NCI-H187 (cell line): ENCODE measurements at regions not wholly inside any gene's neighbourhood (a gene's known extent, or its start where the extent isn't known, plus 50 kb on each side); places are given as distances from the start of the nearest gene placed in this dataset.
"Not testable (repeated sequence)": the region's sequence is repeated elsewhere in the genome, so short reads cannot be mapped to it uniquely, and the experiment has no call there.

Experiments
- DNase-seq, 2 experiments: peaks; one replicate each; lab custom pipeline; 2025; lab: John Stamatoyannopoulos, UW

DNA sequence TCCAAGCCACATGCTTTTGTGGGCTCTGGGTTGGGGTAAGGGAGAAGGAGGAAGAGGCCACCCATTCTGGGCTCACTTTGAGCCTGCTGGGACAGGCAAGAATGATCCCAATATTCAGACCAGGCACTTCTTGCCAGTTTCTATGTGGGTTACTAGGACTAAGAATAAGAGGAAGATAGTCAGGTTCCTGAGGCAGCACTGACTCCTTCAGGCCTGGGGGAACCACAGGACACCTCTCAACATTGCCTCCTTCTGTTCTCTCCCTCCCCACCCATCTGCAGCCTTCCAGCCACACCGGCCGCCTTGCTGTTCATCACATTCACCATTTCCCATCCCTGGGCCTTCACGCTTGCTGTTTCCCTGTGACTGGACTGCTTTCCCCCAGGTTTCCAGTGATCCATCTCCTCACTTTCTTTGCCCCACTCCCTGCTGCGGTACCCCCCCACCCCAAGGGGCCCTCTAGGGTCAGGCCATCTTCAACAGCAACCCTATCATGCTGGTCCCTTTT, 69.2 kb upstream of the SIRPA start:
- DNase-seq = no peak

DNA sequence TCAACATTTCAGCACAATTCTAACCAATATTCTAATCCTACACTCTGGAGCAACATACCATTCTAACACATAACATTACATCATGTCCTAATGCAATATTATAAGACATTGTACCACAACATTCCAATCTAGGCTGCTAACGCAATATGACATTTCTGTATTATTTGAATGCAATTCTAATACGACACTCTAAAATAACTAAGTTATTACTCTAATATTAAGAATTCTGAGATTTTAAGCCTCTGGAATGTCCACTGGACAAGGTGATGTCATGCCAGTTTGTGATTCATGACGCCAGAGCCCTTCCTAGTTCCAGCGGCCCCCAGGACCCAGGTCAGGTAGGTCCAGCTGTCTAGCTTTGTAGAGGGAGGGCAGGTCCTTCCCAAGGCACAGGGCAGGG, 69.7 kb upstream of the SIRPA start:
- DNase-seq = no peak

DNA sequence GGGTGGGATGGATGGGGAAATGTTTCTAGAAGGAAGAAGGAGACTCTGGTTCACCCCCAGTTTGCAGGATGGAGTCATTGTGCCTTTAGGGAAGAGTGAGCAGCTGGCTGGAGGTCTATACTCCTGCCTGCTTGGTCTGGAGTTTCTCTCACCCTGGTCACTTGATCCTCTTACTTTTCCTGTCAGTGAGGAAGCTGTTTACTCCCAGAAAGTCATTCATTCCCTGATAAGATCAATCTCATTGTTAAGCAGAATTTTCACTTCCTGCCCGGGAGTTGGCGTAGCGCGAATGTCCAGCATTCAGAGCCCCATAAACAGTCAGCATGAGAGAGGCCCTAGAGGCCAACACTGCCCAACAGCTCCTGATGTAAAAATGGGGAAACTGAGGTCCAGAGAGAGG, 70.4 kb upstream of the SIRPA start:
- DNase-seq = no peak

DNA sequence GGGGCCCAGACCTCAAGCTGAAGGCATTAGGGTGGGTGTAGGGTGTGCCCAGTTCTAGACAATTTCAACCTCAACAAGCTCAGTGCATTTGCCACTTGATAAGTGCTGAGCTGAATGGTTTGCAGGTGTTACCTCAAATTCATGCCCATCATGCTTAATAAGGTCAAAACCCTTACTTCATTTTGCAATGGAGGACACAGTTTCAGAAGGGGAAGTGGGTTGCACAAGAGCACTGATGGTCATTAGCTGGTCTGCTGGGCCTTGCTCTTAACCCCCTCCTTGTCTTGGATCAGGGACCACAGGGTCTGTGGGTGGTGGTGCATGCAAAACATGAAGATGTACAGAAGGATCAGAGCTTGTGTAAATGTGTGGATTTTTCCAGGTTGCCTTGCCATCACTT, 71.0 kb upstream of the SIRPA start:
- DNase-seq = no peak

DNA sequence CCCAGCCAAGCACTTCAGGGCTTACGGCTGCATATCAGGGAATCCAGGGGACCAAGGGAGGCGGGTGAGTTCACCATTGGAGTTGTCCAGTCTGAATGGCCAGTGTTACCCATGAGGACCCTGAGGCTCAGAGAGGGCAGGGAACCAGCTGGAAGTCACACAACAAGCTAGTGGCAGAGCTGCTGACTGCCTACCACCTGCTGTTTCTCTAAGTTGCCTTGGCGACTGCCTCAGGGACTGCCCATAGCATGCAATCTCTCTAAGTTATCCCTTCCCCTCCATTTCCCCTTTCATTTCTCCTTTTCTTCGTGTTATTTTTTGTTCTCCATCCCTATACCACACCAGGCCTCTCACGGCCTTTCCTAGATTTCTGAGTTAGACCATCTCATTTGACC, 71.8 kb upstream of the SIRPA start:
- DNase-seq = no peak

DNA sequence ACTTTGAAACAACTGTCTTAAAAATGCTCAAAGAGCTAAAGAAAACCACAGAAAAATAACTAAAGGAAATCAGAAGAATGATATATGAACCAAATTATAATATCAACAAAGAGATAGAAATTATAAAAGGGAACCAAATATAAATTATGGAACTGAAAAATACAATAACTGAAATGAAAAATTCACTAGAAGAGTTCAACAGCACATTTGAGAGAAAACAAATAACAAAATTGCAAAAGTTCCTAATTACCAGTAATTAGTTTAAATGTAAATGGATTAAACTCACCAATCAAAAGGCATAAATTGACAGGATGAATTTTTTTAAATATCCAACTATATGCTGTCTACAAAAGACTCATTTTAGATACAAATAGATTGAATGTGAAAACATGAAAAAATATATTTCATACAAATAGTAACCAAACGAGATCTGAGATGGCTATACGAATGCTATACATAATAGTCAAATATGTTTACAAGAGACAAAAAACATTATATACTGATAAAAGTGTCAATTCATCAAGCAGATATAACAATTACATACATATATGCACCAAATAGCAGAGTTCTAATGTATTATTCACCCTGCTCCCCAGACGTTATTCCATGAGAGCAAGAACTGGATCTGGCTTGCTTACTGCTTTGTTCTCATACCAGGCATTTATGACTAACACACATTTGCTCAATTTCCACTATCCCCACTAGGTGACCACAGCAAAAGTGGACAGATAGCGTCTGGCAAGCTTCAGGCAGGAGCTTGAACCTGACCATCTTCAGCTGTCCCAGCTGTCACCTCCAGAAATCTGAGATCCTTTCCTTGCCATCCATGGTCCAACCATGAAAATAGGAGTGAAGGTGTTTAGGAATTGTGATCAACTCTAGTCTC, 72.4 kb upstream of the SIRPA start:
- no peak for DNase-seq

DNA sequence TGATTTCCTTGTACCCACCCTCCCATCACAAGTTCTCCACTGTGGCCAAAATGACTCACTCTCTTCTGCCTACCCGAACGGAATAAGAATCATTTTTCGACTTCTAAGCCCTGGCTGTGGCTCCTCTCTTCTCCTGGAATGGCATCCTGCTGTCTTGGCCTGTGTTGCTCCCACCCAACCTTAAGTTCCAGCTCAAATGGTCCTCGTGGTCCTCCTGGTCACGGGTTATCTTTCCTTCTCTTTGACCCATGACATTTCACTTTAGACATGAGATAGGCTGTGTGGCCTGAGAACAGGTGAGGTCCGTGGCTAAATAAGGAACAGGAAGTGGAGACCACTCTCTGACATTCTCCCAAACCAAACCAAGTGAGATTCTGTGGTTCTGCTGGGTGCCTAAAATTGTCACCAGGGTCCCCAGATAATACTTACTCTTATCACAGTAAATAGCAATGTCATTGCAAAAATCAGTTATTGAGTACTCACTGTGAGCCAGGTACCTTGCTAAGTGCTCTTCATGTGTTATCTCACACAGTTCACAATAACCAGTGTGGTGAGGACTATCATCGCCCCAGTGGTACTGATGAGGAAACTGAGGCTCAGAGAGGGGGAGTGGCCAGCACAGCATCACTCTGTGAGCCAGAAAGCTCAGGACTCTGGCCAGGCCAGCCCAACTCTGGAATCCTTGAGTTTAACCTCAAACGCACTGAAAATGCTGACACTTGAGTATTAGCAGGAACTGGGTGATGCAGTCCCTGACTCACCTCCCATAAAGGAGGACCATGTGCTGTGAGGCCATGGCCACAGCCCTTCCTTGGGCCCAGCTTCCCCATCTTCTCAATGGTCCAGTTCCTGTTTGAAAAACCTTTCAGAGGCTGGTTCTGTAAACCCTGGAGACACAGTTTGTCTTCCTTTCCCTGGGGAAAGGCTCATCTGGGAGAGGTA, 74.8 kb upstream of the SIRPA start:
- no peak for DNase-seq

DNA sequence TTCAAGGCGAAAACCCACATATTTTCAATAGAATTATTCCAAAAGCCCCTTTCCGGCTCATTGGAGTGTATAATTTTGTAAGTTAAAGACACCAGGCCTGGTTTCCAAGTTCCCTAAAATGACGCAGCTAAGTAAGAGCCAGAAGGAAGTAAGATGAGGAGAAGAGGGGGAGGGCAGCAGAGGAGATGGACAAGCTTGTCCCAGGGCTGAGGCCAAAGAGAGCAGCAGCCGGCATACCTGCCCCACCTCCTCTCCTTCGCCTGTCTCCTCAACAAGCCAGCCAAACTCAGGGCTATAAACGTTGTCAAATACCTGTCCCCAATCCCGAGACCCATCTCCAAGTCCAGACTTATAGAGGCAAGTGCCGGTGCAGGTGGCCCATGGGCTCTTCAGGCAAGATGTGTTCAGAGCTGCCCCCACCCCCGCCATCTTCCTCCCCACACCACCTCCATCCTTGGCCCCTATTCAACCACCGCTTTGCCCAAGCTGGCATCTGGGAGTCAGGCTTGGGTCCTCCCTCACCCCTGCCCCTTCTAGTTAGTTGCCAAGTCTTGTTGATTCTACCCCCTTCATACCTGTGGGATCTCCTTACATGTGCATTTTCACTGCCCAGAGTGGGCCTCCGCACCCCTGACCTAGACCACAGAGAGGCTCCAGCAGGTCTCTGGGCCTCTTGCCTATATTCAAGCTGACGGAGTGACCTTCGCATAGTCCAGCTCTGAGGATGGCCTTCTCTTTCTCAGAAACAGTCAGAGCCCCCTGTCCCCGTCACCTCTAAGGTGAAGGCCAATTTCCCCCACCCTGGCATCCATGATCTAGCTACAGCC, 75.7 kb upstream of the SIRPA start:
- DNase-seq = no peak

DNA sequence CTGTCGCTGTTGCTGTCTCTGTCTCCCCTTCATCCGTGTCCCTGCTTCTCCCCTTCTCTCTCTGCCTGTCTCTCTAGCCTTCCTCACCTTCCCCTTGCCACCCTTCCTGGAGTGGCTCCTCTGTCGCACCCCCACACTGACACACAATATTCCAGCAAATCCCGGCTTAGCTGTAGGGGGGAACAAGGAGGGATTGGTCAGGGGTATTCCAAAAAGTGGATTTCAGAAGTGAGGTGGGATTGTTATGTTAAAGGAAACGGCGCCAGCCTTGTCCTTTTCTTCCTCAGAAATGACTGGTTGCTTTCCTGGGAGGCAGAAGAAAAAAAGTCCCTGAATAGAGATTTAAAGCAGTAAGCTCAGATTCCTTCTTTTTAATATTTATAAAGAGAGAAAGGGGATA, 76.3 kb upstream of the SIRPA start:
- no peak for DNase-seq

DNA sequence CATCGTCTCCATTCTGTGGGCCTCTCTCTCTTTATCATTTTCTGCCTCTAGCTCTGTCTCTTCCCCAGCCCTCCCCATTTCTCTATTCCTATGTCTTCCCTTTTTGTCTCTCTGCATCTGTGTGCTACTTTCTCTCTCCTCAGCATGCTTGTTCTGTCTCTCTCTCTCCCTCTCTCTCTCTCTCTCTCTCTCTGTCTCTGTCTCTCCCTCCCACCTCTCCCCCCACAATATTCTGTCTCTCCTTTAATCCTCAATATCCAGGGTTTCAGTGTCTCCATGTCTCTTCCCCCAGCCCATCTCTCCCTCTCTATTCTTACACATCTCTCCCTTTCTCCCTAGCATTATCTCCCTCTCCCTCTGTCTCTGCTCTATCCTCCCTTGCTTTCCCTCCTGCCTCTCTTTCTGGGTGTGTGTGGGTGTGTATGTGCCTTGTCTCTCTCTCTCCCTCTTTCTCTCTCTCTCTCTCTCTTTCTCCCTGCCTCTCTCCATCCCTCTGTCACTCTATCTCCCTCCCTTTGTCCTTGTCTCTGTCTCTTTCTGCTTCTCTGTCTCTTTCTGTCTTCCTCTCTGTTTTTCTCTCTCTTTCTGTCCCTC, 76.9 kb upstream of the SIRPA start:
- no peak for DNase-seq

DNA sequence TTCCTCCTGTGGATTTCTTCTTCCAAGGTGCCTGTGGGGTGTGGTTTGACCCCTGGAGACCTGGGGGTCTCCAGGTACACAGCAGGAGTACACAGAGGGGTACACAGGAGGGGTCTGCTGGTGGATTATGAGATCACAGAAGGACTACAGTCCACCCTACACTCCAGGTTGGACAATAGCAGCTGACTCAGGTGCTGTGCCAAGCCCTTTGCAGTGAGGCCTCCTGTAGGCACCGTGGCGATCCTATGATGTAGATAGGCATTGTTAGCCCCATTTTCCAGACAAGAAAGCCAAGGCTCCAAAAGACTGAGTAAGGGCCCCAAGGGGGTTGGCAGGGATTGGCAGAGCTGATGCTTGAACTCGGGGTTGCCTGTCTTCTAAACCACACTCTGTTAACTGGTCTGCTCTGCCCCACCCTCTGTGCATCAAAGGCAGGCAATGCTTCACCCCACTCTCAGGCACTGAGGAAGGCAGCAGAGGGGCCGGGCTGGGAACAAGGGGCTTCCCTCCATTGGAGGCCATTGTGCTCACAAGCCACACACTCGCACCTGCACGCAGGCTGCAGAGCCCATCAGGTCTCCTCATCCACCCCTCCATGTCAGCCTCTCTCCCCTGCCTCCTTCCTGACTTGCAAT, 77.5 kb upstream of the SIRPA start:
- no peak for DNase-seq

DNA sequence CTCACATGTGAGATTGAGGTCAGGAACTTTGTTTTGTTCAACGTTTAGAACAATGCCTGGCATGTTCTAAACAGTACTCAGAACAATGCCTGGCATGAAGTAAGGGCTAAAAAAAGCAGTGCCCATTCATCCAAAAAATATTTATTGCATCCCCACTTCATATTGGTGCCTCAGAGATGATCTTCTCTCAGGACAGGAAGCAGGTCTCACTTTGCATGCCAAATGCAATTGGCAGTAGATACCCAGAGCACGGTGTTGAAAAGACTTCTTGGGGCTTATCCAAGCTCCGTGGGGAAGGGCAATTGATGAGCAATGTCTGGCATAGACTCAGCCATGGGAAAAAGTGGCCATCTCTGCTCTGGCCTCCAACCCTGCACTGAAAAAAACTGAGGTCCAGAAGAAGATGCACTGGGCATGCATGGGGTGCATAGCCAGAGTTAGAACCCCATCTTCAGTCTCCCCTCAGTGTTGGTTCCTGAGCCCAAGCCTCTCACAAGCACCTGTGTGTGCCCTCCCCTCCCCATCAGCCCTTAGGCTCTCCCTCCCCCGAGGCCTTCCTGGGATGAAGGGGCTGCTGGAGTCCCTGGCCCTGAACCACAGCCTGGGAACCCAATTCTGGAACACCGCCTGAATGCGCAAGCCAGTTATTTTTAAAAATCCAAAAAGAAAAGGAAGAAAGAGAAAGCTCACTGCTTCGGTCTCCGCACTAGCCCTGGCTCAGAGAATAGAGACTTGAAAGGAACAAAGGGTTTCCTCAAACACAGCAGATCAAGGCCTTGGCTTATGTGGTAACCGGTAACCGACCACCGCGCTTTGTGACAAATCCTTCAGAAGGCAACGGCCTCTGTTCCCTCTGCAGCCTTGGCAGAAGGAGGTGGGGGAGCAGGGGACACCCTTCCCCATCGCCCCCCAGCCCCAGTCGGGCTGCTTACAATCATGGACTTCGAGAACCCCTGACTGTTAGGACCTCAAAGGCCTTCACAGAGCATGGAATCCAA, 78.5 kb upstream of the SIRPA start:
- DNase-seq = no peak

DNA sequence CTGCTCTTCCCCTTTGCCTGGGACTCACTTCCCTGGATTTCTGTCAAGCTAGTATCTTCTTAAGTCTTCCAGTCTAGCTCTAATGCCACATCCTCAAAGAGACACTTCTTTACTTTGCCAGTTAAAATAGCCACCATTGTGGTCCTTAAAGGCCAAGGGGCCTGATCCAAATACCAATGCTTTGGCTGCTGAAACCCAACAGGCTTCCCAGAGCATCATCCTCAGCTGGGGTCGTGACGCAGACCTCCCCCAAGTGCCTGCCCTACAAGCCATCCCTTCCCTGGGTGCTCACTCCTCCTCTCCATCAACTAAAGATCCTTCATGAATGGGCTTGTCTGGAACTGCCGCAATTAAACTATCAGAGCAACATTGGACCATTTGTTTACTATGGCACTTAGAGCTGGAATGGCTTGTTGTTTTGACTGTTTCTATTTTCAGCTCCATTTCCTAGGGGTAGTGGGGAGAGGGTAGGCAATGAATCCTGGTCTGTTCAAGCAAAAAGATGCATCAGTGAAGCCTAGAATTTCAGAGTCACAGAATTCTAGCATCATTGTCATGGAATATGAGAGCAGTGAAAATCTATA, 79.6 kb upstream of the SIRPA start:
- DNase-seq = no peak

DNA sequence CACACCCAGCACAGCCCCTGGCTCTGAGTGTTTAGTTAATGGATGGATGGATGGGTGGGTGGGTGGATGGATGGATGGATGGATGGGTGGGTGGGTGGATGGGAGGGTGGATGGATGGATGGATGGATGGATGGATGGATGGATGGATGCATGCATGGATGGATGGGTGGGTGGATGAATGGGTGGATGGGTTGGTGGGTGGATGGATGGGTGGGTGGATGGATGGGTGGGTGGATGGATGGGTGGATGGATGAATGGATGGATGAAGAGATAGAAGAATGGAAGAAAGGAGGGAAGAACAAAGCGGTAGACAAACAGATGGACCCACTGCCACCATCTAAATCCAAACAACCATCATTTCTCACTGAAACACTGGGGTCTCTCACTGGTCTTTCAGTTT, 80.3 kb upstream of the SIRPA start:
- not testable (repeated sequence) for DNase-seq

DNA sequence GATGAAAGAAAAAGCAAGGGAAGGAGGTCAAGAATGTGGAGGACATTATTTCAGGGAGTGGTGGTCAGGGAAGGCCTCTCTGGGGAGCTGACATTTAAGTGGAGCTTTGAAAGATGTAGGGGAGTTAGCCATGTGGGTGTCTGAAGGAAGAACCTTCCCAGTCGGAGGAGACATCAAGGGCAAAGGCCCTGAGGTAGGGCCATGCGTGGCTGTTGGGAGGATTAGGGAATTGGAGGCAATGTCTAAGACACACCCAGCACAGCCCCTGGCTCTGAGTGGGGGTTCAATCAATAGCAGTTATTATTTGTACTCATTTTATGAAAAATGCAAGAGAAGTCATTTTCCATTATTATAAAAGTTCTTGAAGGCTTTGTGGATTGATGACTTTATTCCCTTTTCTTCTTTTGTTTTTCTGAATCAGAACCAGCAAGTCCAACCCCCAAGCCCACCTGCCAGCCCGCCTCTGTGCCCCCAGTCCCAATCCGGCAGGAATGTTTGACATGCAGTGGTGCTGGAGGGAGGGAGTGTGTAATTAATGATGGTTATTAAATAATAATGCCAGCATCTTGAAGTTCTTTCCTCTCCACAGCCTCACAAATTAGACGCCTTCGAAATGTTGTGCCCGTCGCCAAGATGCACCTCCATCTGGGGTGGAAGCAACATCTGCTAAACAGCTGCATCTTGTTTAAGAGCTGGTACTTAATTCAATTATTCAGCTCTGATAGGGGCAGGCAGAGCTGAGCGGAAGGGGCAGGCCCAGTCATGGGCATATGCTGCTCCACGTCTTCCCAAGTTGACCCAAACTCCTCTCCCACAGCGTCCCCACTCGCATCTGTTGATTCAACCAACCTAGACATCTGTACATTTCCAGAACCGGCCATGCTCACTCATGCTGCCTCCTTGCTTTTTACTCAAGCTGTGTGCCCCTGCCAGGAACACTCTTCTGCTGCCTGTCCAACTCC, 81.3 kb upstream of the SIRPA start:
- no peak for DNase-seq

DNA sequence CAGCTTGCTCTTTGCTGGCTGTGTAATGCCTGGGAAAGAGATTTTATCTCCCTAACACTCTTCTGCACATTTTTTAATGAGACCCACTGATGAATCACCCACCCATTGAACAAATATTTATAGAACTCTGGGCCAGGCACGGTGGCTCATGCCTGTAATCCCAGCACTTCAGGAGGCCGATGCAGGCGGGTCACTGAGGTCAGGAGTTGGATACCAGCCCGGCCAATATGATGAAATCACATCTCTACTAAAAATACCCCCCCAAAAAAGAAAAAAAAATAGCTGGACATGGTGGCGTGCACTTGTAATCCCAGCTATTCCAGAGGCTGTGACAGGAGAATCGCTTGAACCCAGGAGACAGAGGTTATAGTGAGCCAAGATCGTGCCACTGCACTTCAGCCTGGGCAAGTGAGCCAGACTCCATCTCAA, 82.1 kb upstream of the SIRPA start:
- no peak for DNase-seq

DNA sequence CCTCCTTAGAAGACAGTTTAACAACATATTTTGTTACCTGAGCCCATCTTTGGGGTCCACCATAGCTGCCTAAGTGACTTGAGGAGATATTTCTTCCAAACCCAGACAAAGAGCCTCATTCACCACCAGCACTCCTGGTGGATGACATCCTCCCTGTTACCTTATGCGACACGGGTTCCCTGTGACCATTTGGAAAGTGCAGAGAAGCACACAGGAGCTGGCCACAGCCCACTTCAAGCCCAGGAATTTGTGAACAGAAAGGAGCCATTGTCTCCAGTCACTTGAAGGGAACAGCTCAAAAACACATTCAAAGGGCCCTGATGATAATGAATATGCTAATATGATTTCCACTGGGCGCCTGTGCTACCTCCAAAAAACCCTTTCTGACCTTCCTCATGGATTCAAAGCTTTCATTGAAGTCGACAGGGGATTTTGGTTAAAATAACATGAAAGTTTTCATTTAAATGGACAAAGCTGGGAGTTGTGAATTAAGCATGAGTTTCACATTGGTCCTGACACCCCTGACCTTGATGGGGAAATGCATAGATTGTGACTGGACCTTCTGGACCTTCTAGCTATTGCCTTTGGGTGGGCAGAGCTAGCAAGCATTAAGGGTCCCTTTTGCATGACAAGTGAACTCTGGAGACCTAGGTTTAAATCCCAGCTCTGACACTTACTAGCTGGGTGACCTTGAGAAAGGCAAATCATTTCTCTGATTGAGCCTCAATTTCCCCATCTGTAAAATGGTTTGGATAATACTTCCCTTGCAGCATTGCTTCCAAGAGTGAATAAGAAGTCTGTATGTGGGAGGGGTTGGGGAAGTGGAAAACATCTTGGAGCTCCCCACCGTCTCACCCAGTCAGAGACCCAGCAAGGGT, 83.3 kb upstream of the SIRPA start:
- DNase-seq = no peak
